ENCODE measurements at regions not wholly inside any gene's neighbourhood (a gene's known extent, or its start where the extent isn't known, plus 50 kb on each side); places are given as distances from the start of the nearest gene placed in this dataset.

DNA sequence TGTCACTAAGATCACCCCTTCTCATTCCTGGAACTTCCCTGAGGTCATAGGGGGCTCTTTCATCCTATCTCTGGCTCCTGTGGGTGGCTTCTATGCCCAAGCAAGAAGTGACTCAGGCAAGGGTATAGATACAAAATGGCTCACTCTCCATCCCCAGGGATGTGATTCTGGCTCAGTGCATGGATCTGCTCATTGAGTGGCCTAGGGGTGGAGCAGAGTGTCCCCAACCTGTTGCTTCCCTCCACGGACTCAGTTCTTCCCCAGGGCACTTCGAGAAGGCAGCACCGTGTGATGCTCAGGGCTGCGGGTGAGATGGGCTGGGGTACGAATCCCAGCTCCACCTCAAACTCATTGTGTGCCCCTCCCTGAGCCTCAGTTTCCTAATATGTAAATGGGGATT is 136.4 kb downstream of the PTPRS start:
- CTCF ChIA-PET = no interaction called here
- TF ChIP-seq, protein P1, sequence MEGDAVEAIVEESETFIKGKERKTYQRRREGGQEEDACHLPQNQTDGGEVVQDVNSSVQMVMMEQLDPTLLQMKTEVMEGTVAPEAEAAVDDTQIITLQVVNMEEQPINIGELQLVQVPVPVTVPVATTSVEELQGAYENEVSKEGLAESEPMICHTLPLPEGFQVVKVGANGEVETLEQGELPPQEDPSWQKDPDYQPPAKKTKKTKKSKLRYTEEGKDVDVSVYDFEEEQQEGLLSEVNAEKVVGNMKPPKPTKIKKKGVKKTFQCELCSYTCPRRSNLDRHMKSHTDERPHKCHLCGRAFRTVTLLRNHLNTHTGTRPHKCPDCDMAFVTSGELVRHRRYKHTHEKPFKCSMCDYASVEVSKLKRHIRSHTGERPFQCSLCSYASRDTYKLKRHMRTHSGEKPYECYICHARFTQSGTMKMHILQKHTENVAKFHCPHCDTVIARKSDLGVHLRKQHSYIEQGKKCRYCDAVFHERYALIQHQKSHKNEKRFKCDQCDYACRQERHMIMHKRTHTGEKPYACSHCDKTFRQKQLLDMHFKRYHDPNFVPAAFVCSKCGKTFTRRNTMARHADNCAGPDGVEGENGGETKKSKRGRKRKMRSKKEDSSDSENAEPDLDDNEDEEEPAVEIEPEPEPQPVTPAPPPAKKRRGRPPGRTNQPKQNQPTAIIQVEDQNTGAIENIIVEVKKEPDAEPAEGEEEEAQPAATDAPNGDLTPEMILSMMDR (IDR thresholded peaks at IDR 0.05; ENCODE audit: insufficient read depth, low read length, missing control alignments) = no peak

More for the DNA sequence above, 136.4 kb downstream of the PTPRS start:
- no peak for DNase-seq (ENCODE audit: low read depth, low spot score)
- H3K4me3 ChIP-seq (ENCODE audit: low read depth, low read length) = no peak overlapping the region
- POLR2A ChIA-PET = no interaction called here
